HCT116 (cell line): ENCODE measurements at regions not wholly inside any gene's neighbourhood (a gene's known extent, or its start where the extent isn't known, plus 50 kb on each side); places are given as distances from the start of the nearest gene placed in this dataset.

Experiments used
- ATAC-seq: fragments of 200-7000 bp; cut with Tn5 transposase; 2 replicates; pipeline ENCODE4 v1.9.1; 2020; ENCODE audit warnings: mild to moderate bottlenecking, moderate library complexity
- BruUV-seq: library from RNA; stranded (reverse); fragments of 400-500 nt; replicated peaks from 2 replicates; lab custom pipeline; 2021; lab: Mats Ljungman, UMichigan
- CTCF ChIA-PET: fragments of 300-600 bp; sonication (Branson Sonifier 250); formaldehyde crosslinking; loops from one replicate; lab custom pipeline; 2021; ENCODE audit warnings: antibody characterized with exemption; lab: Charles Lee
- POLR2A ChIA-PET: fragments of 300-600, 350-600 bp; sonication (Branson Sonifier 250); formaldehyde crosslinking; loops from one replicate; lab custom pipeline; 2021; ENCODE audit warnings: antibody characterized with exemption; lab: Charles Lee
- RAD21 ChIA-PET, 2 experiments: fragments of 300-600 bp; sonication (Branson Sonifier 250); formaldehyde crosslinking; loops; one replicate each; lab custom pipeline; 2023; ENCODE audit warnings: low total read pairs in 2 of 2; ENCODE audit not compliant: uncharacterized antibody in 2 of 2, unreplicated experiment in 2 of 2, low non-redundant PET in 1 of 2; lab: Charles Lee
- DNase-seq: peaks from one replicate; pipeline ENCODE4 v3.0.0-alpha.2; 2010; ENCODE audit warnings: low read depth, low spot score
- H2AFZ ChIP-seq: fragments of 200-600 bp; shearing (Covaris generic), sonication (generic); 2 replicates; pipeline ENCODE4 v1.6.1; 2017; ENCODE audit warnings: low read depth, mixed run types, mixed read lengths, antibody characterized with exemption, low read length; ENCODE audit not compliant: poor library complexity, severe bottlenecking
- H3K27ac ChIP-seq: 2 replicates; pipeline ENCODE4 v1.5.1; 2012; ENCODE audit warnings: low read depth, low read length
- H3K27me3 ChIP-seq: fragments of 200-600 bp; sonication (generic); 2 replicates; pipeline ENCODE4 v1.6.1; 2016; ENCODE audit warnings: mixed run types, low read length, mixed read lengths; ENCODE audit not compliant: insufficient read depth
- H3K36me3 ChIP-seq, 2 experiments: fragments of 200-500 bp in 1 of 2; fragments of 200-600 bp in 1 of 2; sonication (Bioruptor generic) in 1 of 2; sonication (generic) in 1 of 2; 2 replicates each; pipeline versions ENCODE4 v1.5.1 to v1.6.1; 2014 to 2016; ENCODE audit warnings: low read length in 2 of 2, inconsistent platforms in 1 of 2, mixed read lengths in 1 of 2, mixed run types in 1 of 2; ENCODE audit not compliant: insufficient read depth in 2 of 2, control insufficient read depth in 1 of 2
- H3K4me1 ChIP-seq, 2 experiments: fragments of 200-600 bp in 1 of 2; sonication (generic) in 1 of 2; 2 replicates each; pipeline versions ENCODE4 v1.5.1 to v1.6.1; 2012 to 2017; ENCODE audit warnings: low read length in 2 of 2, inconsistent platforms in 1 of 2, mild to moderate bottlenecking in 1 of 2, mixed read lengths in 1 of 2, mixed run types in 1 of 2, moderate library complexity in 1 of 2; ENCODE audit not compliant: insufficient read depth in 2 of 2, control insufficient read depth in 1 of 2
- H3K4me2 ChIP-seq: fragments of 200-600 bp; sonication (generic); 2 replicates; pipeline ENCODE4 v1.6.1; 2017; ENCODE audit warnings: mixed run types, low read length, mixed read lengths
- H3K4me3 ChIP-seq, 2 experiments: fragments of 200-600 bp in 1 of 2; sonication (generic) in 1 of 2; replicated peaks in 1 of 2; 2 replicates each; pipeline ENCODE4 v1.5.1; 2011 to 2016; ENCODE audit warnings: low read length in 2 of 2, control low read depth in 1 of 2, low read depth in 1 of 2, mild to moderate bottlenecking in 1 of 2, mixed read lengths in 1 of 2, mixed run types in 1 of 2
- H3K79me2 ChIP-seq: fragments of 200-600 bp; sonication (generic); 2 replicates; pipeline ENCODE4 v1.6.1; 2017; ENCODE audit warnings: mild to moderate bottlenecking, mixed run types, low read length, moderate library complexity, mixed read lengths; ENCODE audit not compliant: insufficient read depth
- H3K9ac ChIP-seq: fragments of 200-600 bp; sonication (generic); 2 replicates; pipeline ENCODE4 v1.6.1; 2016; ENCODE audit warnings: low read length, mixed read lengths
- H3K9me2 ChIP-seq: fragments of 200-600 bp; sonication (generic), shearing (Covaris generic); 2 replicates; pipeline ENCODE4 v1.6.1; 2017; ENCODE audit warnings: mixed run types, mild to moderate bottlenecking, moderate library complexity; ENCODE audit not compliant: insufficient read depth
- H3K9me3 ChIP-seq, 2 experiments: fragments of 200-500 bp in 1 of 2; fragments of 200-600 bp in 1 of 2; sonication (Bioruptor generic) in 1 of 2; sonication (generic) in 1 of 2; 2 replicates each; pipeline ENCODE4 v1.6.1; 2014 to 2017; ENCODE audit warnings: low read length in 2 of 2, mixed read lengths in 2 of 2, inconsistent platforms in 1 of 2, low read depth in 1 of 2, mild to moderate bottlenecking in 1 of 2, mixed run types in 1 of 2, moderate library complexity in 1 of 2; ENCODE audit not compliant: control insufficient read depth in 1 of 2, insufficient read depth in 1 of 2
- H4K20me1 ChIP-seq: fragments of 200-600 bp; sonication (generic), shearing (Covaris generic); 2 replicates; pipeline ENCODE4 v1.6.1; 2017; ENCODE audit warnings: mixed run types, mild to moderate bottlenecking, moderate library complexity; ENCODE audit not compliant: insufficient read depth
- ATF3 ChIP-seq: IDR thresholded peaks from 2 replicates; pipeline ENCODE4 v1.6.1; 2012
- CBX3 ChIP-seq: IDR thresholded peaks from 2 replicates; pipeline ENCODE4 v1.6.1; 2012; ENCODE audit warnings: low read depth
- ELF1 ChIP-seq: IDR thresholded peaks from 2 replicates; pipeline ENCODE4 v1.6.1; 2012; ENCODE audit warnings: low read depth, borderline replicate concordance
- EZH2phosphoT487 ChIP-seq: fragments of 200-600 bp; IDR thresholded peaks from 2 replicates; pipeline ENCODE4 v1.6.1; 2018; ENCODE audit warnings: antibody characterized with exemption, borderline replicate concordance
- JUND ChIP-seq: IDR thresholded peaks from 2 replicates; pipeline ENCODE4 v1.6.1; 2012
- POLR2AphosphoS5 ChIP-seq: IDR thresholded peaks from 2 replicates; pipeline ENCODE4 v1.6.1; 2011; ENCODE audit warnings: mild to moderate bottlenecking, low read depth, low read length, moderate library complexity
- SP1 ChIP-seq: IDR thresholded peaks from 2 replicates; pipeline ENCODE4 v1.6.1; 2012; ENCODE audit warnings: low read depth
- SRF ChIP-seq: IDR thresholded peaks from 2 replicates; pipeline ENCODE4 v1.6.1; 2012; ENCODE audit warnings: low read depth
- YY1 ChIP-seq: IDR thresholded peaks from 2 replicates; pipeline ENCODE4 v1.6.1; 2011; ENCODE audit warnings: low read length, low read depth, moderate library complexity, mild to moderate bottlenecking; ENCODE audit not compliant: insufficient replicate concordance; ENCODE audit errors: extremely low read depth
- ZNF274 ChIP-seq: fragments of 200-500 bp; sonication (Bioruptor generic); IDR thresholded peaks from 2 replicates; pipeline ENCODE4 v1.6.1; 2014; ENCODE audit warnings: mild to moderate bottlenecking, low read depth, low read length, inconsistent platforms
- intact Hi-C: fragments of 100-400 bp; cut with micrococcal nuclease; formaldehyde crosslinking; loops from 2 replicates; pipeline ENCODE4 v1.10.0; 2022
- TF ChIP-seq, protein P1 (sequence below), 3 experiments: fragments of 200-600 bp in 1 of 3; sonication (generic) in 1 of 3; IDR thresholded peaks in 2 of 3; conservative IDR thresholded peaks in 1 of 3; 2 replicates each; pipeline ENCODE4 v1.5.1; 2012 to 2017; ENCODE audit warnings: low read depth in 2 of 3, low read length in 2 of 3, antibody characterized with exemption in 1 of 3, borderline replicate concordance in 1 of 3, control low read depth in 1 of 3, mild to moderate bottlenecking in 1 of 3, mixed read lengths in 1 of 3, mixed run types in 1 of 3, moderate library complexity in 1 of 3; ENCODE audit not compliant: insufficient read depth in 1 of 3

DNA sequence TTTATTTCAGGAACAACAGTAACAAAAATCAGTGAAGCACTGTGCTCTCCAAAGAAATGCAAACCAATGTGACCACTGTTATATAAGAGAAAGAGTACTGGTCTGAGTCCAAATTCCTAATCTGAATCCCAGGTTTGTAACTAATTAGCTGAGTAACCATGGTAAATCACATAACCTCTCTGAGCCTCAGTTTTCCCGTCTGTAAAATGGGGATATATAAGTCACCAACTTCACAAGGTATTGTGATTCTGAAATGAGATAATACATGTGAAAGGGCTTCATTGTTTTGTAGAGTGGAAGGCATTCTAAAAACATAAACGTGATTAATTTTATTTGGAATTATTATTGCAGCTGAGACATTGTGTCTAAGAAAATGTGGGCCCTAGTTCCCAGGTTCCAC is 91.3 kb upstream of the YPEL5 start (continued):
- TF ChIP-seq, protein P1, sequence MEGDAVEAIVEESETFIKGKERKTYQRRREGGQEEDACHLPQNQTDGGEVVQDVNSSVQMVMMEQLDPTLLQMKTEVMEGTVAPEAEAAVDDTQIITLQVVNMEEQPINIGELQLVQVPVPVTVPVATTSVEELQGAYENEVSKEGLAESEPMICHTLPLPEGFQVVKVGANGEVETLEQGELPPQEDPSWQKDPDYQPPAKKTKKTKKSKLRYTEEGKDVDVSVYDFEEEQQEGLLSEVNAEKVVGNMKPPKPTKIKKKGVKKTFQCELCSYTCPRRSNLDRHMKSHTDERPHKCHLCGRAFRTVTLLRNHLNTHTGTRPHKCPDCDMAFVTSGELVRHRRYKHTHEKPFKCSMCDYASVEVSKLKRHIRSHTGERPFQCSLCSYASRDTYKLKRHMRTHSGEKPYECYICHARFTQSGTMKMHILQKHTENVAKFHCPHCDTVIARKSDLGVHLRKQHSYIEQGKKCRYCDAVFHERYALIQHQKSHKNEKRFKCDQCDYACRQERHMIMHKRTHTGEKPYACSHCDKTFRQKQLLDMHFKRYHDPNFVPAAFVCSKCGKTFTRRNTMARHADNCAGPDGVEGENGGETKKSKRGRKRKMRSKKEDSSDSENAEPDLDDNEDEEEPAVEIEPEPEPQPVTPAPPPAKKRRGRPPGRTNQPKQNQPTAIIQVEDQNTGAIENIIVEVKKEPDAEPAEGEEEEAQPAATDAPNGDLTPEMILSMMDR (IDR thresholded peaks at IDR 0.05 in 2 of 3, conservative IDR thresholded peaks at IDR 0.05 in 1 of 3; ENCODE audit: borderline replicate concordance in 1 of 3, insufficient read depth in 1 of 3, low read depth in 2 of 3, low read length in 2 of 3) = no peak
- no peak for TF ChIP-seq JUND
- TF ChIP-seq CBX3 = no peak
- TF ChIP-seq, all 23 proteins: peak for 0

GRCh38 chr2:30060562-30060961 is 86.2 kb upstream of the YPEL5 start:
- no peak overlapping the region for H3K27ac ChIP-seq
- no peak for DNase-seq
- H3K36me3 ChIP-seq = no peaks in the 10 kb centered on the region
- TF ChIP-seq SRF (no peak), CBX3 (no peak), SP1 (no peak)
- RAD21 ChIA-PET = no interaction called here
- H3K4me1 ChIP-seq = no peaks in the 10 kb centered on the region
- CTCF ChIA-PET = no interaction called here
- no TSS peak for BruUV-seq
- no peaks in the 10 kb centered on the region for H3K9me2 ChIP-seq
- H3K27me3 ChIP-seq = peaks cover 40% of the 10 kb centered on the region
- peaks cover 3% of the 10 kb centered on the region in 2 experiments; a peak in 1 of 4 replicates for H3K9me3 ChIP-seq
- no peaks in the 10 kb centered on the region for H3K79me2 ChIP-seq
- H3K4me2 ChIP-seq = no peak overlapping the region
- no peak overlapping the region for H2AFZ ChIP-seq
- ATAC-seq = no peak
- POLR2A ChIA-PET = no interaction called here
- no peaks in the 10 kb centered on the region for H4K20me1 ChIP-seq
- H3K9ac ChIP-seq = no peak overlapping the region
- H3K4me3 ChIP-seq = no peak overlapping the region
- intact Hi-C loops = no loop called here

DNA sequence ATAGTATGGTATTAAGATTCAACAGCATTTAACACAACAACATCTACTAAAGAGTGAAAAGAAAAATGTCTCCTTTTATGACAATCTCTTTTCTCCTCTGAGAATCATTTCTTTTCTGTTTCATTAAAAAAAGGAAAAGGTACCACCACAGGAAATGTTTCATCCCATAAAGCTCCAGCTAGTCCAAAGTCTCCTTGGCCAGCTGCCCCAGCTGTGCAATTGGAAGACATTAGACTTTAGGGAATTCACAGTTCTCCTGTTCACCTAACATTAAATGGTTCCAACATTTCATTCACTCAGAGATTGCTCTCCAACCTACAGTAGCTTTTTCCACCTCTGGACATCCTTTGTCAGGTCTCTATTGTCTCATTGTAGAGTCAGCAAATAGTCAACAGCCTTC is 78.7 kb upstream of the YPEL5 start:
- RAD21 ChIA-PET = no interaction called here
- Histone ChIP-seq H4K20me1 (no peaks in the 10 kb centered on the region), H3K9me3 (peaks cover 3 to 7% of the 10 kb centered on the region in 2 experiments; a peak in 2 of 4 replicates), H3K4me3 (no peak overlapping the region), H3K36me3 (no peaks in the 10 kb centered on the region), H3K9ac (no peak overlapping the region), H3K4me2 (no peak overlapping the region), H2AFZ (no peak overlapping the region), H3K27me3 (0 out of 2 replicates have a peak, but pooled peaks cover 4% of the 10 kb centered on the region), H3K27ac (no peak overlapping the region), H3K9me2 (no peaks in the 10 kb centered on the region), H3K4me1 (no peaks in the 10 kb centered on the region), H3K79me2 (no peaks in the 10 kb centered on the region)
- CTCF ChIA-PET = no interaction called here
- BruUV-seq = no TSS peak
- intact Hi-C loops = no loop called here
- DNase-seq = no peak
- no peak for ATAC-seq
- POLR2A ChIA-PET = no interaction called here
- TF ChIP-seq ELF1 (no peak), POLR2AphosphoS5 (no peak), ATF3 (no peak), ZNF274 (no peak), YY1 (no peak), EZH2phosphoT487 (no peak)
- TF ChIP-seq, protein P1 (IDR thresholded peaks at IDR 0.05 in 2 of 3, conservative IDR thresholded peaks at IDR 0.05 in 1 of 3; ENCODE audit: borderline replicate concordance in 1 of 3, insufficient read depth in 1 of 3, low read depth in 2 of 3, low read length in 2 of 3) = no peak
